Skeletal muscle tissue (tissue), 3 donors: ENCODE measurements at regions not wholly inside any gene's neighbourhood (a gene's known extent, or its start where the extent isn't known, plus 50 kb on each side); places are given as distances from the start of the nearest gene placed in this dataset.

ENCODE experiments used
- H3K27ac ChIP-seq: one replicate; pipeline ENCODE4 v1.7.0; 2013; ENCODE audit warnings: mild to moderate bottlenecking, low read depth, low read length, inconsistent platforms
- H3K27me3 ChIP-seq, 3 donors: one replicate each; pipeline ENCODE4 v1.7.0; 2013; ENCODE audit warnings: low read length in 3 of 3; ENCODE audit not compliant: control insufficient read depth in 3 of 3, insufficient read depth in 3 of 3
- H3K36me3 ChIP-seq, 3 donors: one replicate each; pipeline ENCODE4 v1.7.0; 2013; ENCODE audit warnings: low read length in 3 of 3; ENCODE audit not compliant: control insufficient read depth in 3 of 3, insufficient read depth in 3 of 3
- H3K4me1 ChIP-seq, 3 donors: one replicate each; pipeline ENCODE4 v1.7.0; 2013; ENCODE audit warnings: low read length in 3 of 3, mild to moderate bottlenecking in 3 of 3; ENCODE audit not compliant: control insufficient read depth in 3 of 3, insufficient read depth in 3 of 3
- H3K4me3 ChIP-seq, 3 donors: one replicate each; pipeline ENCODE4 v1.7.0; 2013; ENCODE audit warnings: low read length in 3 of 3
- H3K9ac ChIP-seq, 3 donors: one replicate each; pipeline ENCODE4 v1.7.0; 2013; ENCODE audit warnings: low read length in 3 of 3, mild to moderate bottlenecking in 3 of 3, moderate library complexity in 2 of 3, low read depth in 1 of 3
- H3K9me3 ChIP-seq, 3 donors: one replicate each; pipeline ENCODE4 v1.7.0; 2013; ENCODE audit warnings: low read length in 3 of 3; ENCODE audit not compliant: control insufficient read depth in 3 of 3
- donor health status: Osteomylitis.

GRCh38 chr6:21531393-21531792 lies 62.2 kb upstream of the SOX4 start:
- H3K9ac ChIP-seq, result no peak overlapping the region
- H3K27ac ChIP-seq, result no peak overlapping the region
- no peaks in the 10 kb centered on the region for H3K36me3 ChIP-seq
- no peaks in the 10 kb centered on the region for H3K27me3 ChIP-seq
- no peak overlapping the region for H3K4me3 ChIP-seq
- peaks cover 0 to 2% (median 0%) of the 10 kb centered on the region in 3 donors for H3K4me1 ChIP-seq
- H3K9me3 ChIP-seq, result no peaks in the 10 kb centered on the region

GRCh38 chr6:21533678-21534077 lies 59.9 kb upstream of the SOX4 start:
- H3K4me3 ChIP-seq, result no peak overlapping the region
- H3K27ac ChIP-seq, result no peak overlapping the region
- no peaks in the 10 kb centered on the region for H3K36me3 ChIP-seq
- peaks cover 6 to 23% (median 9%) of the 10 kb centered on the region in 3 donors for H3K4me1 ChIP-seq
- H3K27me3 ChIP-seq, result no peaks in the 10 kb centered on the region
- no peaks in the 10 kb centered on the region for H3K9me3 ChIP-seq
- H3K9ac ChIP-seq, result no peak overlapping the region

DNA sequence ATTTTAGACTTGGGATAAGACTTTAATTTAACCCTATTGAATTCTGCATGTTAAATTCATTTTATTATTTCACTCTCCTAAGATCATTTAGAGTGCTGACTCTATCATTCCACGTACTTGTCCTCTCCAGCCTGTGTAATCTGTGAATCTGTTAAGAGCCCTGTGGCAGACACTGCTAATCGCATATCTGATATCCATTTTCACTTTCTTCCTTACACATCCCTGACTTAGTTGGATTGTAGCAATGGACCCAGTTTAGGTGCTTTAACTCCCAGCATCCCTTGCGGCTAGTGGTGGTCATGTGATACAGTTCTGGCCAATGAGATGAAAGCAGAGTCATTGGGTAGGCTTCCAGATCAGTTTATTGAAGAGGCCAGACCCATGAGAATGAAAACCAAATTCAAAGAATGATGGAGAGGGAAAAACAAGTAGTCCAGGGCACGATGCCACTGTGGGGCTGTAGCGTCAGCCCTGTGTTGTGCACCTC lies 57.2 kb upstream of the SOX4 start:
- H3K36me3 ChIP-seq, result no peaks in the 10 kb centered on the region
- H3K27me3 ChIP-seq, result no peaks in the 10 kb centered on the region
- H3K27ac ChIP-seq, result no peak overlapping the region
- H3K9ac ChIP-seq, result no peak overlapping the region
- no peak overlapping the region for H3K4me3 ChIP-seq
- peaks cover 6 to 24% (median 9%) of the 10 kb centered on the region in 3 donors for H3K4me1 ChIP-seq
- no peaks in the 10 kb centered on the region for H3K9me3 ChIP-seq

GRCh38 chr6:21537637-21538036 lies 55.9 kb upstream of the SOX4 start:
- H3K36me3 ChIP-seq, result no peaks in the 10 kb centered on the region
- no peaks in the 10 kb centered on the region for H3K9me3 ChIP-seq
- H3K4me3 ChIP-seq, result no peak overlapping the region
- peaks cover 6 to 24% (median 9%) of the 10 kb centered on the region in 3 donors for H3K4me1 ChIP-seq
- no peaks in the 10 kb centered on the region for H3K27me3 ChIP-seq
- peak overlapping the region in 1 of 3 donors; percentile 8 for H3K9ac ChIP-seq
- peak overlapping the region; percentile 61 for H3K27ac ChIP-seq

DNA sequence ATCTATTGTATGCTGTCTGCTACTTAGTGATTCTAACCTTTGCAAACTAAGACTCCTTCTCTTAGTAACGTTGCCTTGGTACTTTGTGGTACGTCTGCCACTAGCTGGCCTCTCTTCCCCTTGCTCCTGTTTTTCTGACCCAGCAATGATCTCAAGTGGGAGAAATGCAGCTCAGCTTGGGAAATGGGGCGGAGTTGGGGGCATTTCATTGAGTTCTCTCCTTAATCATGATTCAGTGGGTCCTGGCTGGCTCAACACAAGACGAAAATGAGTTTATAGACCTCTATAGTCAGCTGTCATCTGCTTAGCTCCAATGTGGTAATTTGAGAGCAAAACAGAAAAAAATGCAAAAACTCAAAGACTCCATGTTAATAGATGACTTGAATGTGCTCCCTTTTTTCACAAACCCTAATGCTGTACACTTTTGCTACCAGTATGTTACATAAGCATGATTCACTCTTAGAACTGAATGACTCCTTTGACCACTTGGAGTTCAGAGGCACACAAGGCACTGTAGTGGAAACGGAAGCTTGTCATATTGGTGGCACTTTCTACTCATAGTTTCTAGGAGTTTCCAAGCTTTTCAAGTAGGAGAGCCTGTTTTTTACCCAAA lies 55.3 kb upstream of the SOX4 start:
- peaks cover 6 to 24% (median 9%) of the 10 kb centered on the region in 3 donors for H3K4me1 ChIP-seq
- H3K36me3 ChIP-seq, result no peaks in the 10 kb centered on the region
- H3K27ac ChIP-seq, result peak overlapping the region; percentile 61
- H3K27me3 ChIP-seq, result no peaks in the 10 kb centered on the region
- H3K9me3 ChIP-seq, result no peaks in the 10 kb centered on the region
- no peak overlapping the region for H3K9ac ChIP-seq
- H3K4me3 ChIP-seq, result no peak overlapping the region

DNA sequence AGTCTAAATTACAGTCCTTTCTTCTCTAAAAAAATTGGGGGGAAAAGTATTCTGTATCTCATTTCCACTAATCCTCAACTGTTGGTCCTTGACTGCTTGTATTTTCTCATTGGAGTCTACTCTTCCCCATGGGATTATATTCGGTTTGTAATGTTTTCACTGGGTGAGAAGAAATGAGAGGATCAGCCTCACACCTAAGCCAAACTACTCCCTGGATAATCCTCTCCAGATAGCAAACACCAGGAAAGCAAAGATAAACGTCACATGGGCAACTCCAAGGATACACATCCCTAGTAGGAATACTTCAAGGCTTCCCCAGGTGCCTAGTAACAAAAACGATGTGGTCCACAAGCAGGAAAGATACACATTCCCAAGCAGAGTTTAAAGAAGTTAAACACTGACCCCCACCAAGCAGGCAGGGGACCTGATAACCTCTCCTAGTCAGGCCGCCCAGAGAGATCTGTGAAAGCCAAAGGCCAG lies 53.9 kb upstream of the SOX4 start:
- Histone ChIP-seq H3K4me1 (peaks cover 6 to 24% (median 9%) of the 10 kb centered on the region in 3 donors), H3K4me3 (no peak overlapping the region), H3K27me3 (no peaks in the 10 kb centered on the region), H3K9ac (no peak overlapping the region), H3K27ac (no peak overlapping the region), H3K9me3 (no peaks in the 10 kb centered on the region), H3K36me3 (no peaks in the 10 kb centered on the region)
